ENCODE measurements at regions not wholly inside any gene's neighbourhood (a gene's known extent, or its start where the extent isn't known, plus 50 kb on each side); places are given as distances from the start of the nearest gene placed in this dataset.

DNA sequence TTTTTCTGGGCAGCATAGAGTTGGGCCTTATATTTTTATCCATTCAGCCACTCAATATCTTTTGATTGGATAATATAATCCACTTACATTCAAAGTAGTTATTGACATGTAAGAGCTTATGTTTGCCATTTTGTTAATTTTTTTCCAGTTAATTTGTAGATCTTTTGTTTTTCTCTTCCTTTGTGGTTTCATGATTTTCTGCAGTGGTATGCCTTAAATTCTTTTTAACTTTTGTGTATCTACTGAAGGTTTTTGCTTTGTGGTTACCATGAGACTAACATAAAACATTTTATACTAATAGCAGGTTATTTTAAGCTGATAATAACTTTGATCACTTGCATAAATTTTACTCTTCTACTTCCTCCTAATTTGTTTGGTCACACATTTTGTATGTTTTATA is 140.8 kb upstream of the GATB start:
- TF ChIP-seq, protein P1, sequence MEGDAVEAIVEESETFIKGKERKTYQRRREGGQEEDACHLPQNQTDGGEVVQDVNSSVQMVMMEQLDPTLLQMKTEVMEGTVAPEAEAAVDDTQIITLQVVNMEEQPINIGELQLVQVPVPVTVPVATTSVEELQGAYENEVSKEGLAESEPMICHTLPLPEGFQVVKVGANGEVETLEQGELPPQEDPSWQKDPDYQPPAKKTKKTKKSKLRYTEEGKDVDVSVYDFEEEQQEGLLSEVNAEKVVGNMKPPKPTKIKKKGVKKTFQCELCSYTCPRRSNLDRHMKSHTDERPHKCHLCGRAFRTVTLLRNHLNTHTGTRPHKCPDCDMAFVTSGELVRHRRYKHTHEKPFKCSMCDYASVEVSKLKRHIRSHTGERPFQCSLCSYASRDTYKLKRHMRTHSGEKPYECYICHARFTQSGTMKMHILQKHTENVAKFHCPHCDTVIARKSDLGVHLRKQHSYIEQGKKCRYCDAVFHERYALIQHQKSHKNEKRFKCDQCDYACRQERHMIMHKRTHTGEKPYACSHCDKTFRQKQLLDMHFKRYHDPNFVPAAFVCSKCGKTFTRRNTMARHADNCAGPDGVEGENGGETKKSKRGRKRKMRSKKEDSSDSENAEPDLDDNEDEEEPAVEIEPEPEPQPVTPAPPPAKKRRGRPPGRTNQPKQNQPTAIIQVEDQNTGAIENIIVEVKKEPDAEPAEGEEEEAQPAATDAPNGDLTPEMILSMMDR (IDR thresholded peaks at IDR 0.05; ENCODE audit: low read depth, low read length, poor library complexity, severe bottlenecking), result no peak
- no peak for TF ChIP-seq EZH2phosphoT487 (IDR thresholded peaks at IDR 0.05; ENCODE audit: borderline replicate concordance, low read length)

Data from DOHH2 (cell line).